ENCODE measurements at regions not wholly inside any gene's neighbourhood (a gene's known extent, or its start where the extent isn't known, plus 50 kb on each side); places are given as distances from the start of the nearest gene placed in this dataset.

DNA sequence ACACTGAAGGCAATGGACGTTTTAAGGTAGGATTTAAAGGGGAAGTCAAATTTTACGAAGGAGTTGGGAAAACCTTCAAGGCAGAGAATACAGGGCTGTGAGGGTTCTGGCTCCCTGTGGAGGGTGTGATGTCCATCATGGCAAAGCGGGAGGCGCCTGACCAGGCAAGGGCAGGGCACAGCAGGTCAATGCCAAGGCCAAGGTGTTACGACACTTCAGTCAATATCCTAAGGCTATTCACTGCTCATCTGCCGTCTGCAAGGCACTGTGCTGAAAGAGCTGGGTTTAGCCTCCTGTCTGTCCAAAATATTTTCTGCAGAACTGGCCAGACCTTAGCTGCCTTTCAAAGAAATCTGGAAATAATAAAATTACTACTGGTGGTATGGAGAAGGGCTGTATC is 297.9 kb upstream of the MGMT start:
- POLR2A ChIA-PET, result no interaction called here
- DNase-seq (ENCODE audit: low read depth, low spot score) (no peak), FAIRE-seq (no peak)
- intact Hi-C loops (cut with micrococcal nuclease), result no loop called here
- dilution Hi-C loops (cut with MboI; ENCODE audit: extremely low pct_ligation_motif_present, low sequenced_read_pairs), result no loop called here
- CTCF ChIA-PET, result no interaction called here
- no peaks in the 10 kb centered on the region for H3K79me2 ChIP-seq (ENCODE audit: control insufficient read depth, insufficient read depth, low read length)
- H3K4me2 ChIP-seq (ENCODE audit: insufficient read depth, low read length), result no peak overlapping the region
- H3K36me3 ChIP-seq (ENCODE audit: control insufficient read depth in 2 of 2, extremely low read depth in 1 of 2, insufficient read depth in 2 of 2, low read length in 2 of 2), result no peaks in the 10 kb centered on the region
- no peaks in the 10 kb centered on the region for H4K20me1 ChIP-seq (replicated peaks; ENCODE audit: control insufficient read depth, extremely low read depth, insufficient read depth, low read length)
- no peak overlapping the region for H2AFZ ChIP-seq (ENCODE audit: low read depth, low read length)
- BruUV-seq (replicated peaks), result no TSS peak
- TF ChIP-seq, protein P1, sequence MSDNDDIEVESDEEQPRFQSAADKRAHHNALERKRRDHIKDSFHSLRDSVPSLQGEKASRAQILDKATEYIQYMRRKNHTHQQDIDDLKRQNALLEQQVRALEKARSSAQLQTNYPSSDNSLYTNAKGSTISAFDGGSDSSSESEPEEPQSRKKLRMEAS (IDR thresholded peaks at IDR 0.05; ENCODE audit: insufficient read depth, insufficient read length), result no peak
- TF ChIP-seq, protein P2, sequence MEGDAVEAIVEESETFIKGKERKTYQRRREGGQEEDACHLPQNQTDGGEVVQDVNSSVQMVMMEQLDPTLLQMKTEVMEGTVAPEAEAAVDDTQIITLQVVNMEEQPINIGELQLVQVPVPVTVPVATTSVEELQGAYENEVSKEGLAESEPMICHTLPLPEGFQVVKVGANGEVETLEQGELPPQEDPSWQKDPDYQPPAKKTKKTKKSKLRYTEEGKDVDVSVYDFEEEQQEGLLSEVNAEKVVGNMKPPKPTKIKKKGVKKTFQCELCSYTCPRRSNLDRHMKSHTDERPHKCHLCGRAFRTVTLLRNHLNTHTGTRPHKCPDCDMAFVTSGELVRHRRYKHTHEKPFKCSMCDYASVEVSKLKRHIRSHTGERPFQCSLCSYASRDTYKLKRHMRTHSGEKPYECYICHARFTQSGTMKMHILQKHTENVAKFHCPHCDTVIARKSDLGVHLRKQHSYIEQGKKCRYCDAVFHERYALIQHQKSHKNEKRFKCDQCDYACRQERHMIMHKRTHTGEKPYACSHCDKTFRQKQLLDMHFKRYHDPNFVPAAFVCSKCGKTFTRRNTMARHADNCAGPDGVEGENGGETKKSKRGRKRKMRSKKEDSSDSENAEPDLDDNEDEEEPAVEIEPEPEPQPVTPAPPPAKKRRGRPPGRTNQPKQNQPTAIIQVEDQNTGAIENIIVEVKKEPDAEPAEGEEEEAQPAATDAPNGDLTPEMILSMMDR (IDR thresholded peaks at IDR 0.05; ENCODE audit: extremely low read depth in 1 of 2, insufficient read depth in 1 of 2, low read depth in 1 of 2, low read length in 2 of 2), result no peak
- TF ChIP-seq POLR2AphosphoS5 (IDR thresholded peaks at IDR 0.05; ENCODE audit: insufficient read depth, low read depth, low read length) (no peak), FOS (IDR thresholded peaks at IDR 0.05; ENCODE audit: borderline replicate concordance, insufficient read depth, low read length) (no peak), GATA2 (IDR thresholded peaks at IDR 0.05; ENCODE audit: insufficient read depth, insufficient read length, low read depth, low read length) (no peak), MYC (IDR thresholded peaks at IDR 0.05; ENCODE audit: low read depth, low read length) (no peak), POLR2A (IDR thresholded peaks at IDR 0.05; ENCODE audit: low read depth, low read length) (no peak), EZH2 (IDR thresholded peaks at IDR 0.05; ENCODE audit: borderline replicate concordance, low read depth, low read length, severe bottlenecking) (no peak), JUN (IDR thresholded peaks at IDR 0.05; ENCODE audit: borderline replicate concordance, insufficient read depth, insufficient read length, low read depth) (no peak)
- no peaks in the 10 kb centered on the region for H3K27me3 ChIP-seq (ENCODE audit: control insufficient read depth in 2 of 2, insufficient read depth in 2 of 2, low read length in 2 of 2)
- no peak overlapping the region for H3K9ac ChIP-seq (replicated peaks; ENCODE audit: extremely low read depth, insufficient read depth, low read length)
- no peaks in the 10 kb centered on the region for H3K9me1 ChIP-seq (replicated peaks; ENCODE audit: control insufficient read depth, extremely low read depth, insufficient read depth, low read length)
- no peak overlapping the region for H3K4me3 ChIP-seq (replicated peaks in 1 of 3; ENCODE audit: insufficient read depth in 1 of 3, low read depth in 1 of 3, low read length in 3 of 3)
- no peaks in the 10 kb centered on the region for H3K4me1 ChIP-seq (ENCODE audit: control insufficient read depth, extremely low read depth, insufficient read depth, low read length)
- no peaks in the 10 kb centered on the region for H3K9me3 ChIP-seq (replicated peaks; ENCODE audit: control insufficient read depth, insufficient read depth, low read length)
- H3K27ac ChIP-seq (ENCODE audit: insufficient read depth, low read depth, low read length), result no peak overlapping the region
